ENCODE measurements at regions not wholly inside any gene's neighbourhood (a gene's known extent, or its start where the extent isn't known, plus 50 kb on each side); places are given as distances from the start of the nearest gene placed in this dataset.

DNA sequence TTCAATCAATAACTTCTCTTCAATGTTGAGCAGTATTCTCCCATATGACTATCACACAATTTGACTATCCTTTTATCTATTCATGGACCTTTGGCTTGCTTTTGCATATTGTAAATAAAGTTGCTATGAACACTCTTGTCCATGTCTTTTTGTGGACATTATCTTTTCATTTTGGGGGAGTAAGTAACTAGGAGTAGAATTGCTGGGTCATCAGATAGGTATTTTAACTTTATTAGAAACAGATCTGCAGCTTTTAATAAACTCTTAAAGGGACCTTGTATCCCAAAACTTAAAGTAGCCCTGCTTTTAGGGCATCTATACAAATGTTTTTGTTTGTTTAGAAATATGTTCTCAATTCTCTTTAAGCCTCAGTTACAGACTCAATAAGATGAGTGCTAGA, 614.2 kb upstream of the CITED2 start:
- TF ChIP-seq, protein P1, sequence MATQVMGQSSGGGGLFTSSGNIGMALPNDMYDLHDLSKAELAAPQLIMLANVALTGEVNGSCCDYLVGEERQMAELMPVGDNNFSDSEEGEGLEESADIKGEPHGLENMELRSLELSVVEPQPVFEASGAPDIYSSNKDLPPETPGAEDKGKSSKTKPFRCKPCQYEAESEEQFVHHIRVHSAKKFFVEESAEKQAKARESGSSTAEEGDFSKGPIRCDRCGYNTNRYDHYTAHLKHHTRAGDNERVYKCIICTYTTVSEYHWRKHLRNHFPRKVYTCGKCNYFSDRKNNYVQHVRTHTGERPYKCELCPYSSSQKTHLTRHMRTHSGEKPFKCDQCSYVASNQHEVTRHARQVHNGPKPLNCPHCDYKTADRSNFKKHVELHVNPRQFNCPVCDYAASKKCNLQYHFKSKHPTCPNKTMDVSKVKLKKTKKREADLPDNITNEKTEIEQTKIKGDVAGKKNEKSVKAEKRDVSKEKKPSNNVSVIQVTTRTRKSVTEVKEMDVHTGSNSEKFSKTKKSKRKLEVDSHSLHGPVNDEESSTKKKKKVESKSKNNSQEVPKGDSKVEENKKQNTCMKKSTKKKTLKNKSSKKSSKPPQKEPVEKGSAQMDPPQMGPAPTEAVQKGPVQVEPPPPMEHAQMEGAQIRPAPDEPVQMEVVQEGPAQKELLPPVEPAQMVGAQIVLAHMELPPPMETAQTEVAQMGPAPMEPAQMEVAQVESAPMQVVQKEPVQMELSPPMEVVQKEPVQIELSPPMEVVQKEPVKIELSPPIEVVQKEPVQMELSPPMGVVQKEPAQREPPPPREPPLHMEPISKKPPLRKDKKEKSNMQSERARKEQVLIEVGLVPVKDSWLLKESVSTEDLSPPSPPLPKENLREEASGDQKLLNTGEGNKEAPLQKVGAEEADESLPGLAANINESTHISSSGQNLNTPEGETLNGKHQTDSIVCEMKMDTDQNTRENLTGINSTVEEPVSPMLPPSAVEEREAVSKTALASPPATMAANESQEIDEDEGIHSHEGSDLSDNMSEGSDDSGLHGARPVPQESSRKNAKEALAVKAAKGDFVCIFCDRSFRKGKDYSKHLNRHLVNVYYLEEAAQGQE (IDR thresholded peaks at IDR 0.05; ENCODE audit: borderline replicate concordance), result no peak
- TF ChIP-seq, protein P2, sequence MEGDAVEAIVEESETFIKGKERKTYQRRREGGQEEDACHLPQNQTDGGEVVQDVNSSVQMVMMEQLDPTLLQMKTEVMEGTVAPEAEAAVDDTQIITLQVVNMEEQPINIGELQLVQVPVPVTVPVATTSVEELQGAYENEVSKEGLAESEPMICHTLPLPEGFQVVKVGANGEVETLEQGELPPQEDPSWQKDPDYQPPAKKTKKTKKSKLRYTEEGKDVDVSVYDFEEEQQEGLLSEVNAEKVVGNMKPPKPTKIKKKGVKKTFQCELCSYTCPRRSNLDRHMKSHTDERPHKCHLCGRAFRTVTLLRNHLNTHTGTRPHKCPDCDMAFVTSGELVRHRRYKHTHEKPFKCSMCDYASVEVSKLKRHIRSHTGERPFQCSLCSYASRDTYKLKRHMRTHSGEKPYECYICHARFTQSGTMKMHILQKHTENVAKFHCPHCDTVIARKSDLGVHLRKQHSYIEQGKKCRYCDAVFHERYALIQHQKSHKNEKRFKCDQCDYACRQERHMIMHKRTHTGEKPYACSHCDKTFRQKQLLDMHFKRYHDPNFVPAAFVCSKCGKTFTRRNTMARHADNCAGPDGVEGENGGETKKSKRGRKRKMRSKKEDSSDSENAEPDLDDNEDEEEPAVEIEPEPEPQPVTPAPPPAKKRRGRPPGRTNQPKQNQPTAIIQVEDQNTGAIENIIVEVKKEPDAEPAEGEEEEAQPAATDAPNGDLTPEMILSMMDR (IDR thresholded peaks at IDR 0.05; ENCODE audit: poor library complexity, severe bottlenecking), result no peak
- no peak for TF ChIP-seq EP300 (conservative IDR thresholded peaks at IDR 0.05; ENCODE audit: poor library complexity, severe bottlenecking)
- no peak for TF ChIP-seq RAD21 (conservative IDR thresholded peaks at IDR 0.05)
- TF ChIP-seq MXI1 (conservative IDR thresholded peaks at IDR 0.05; ENCODE audit: poor library complexity, severe bottlenecking), result no peak
- no peak for TF ChIP-seq TAF1 (IDR thresholded peaks at IDR 0.05; ENCODE audit: low read depth)
- TF ChIP-seq SMC3 (conservative IDR thresholded peaks at IDR 0.05; ENCODE audit: poor library complexity), result no peak
- no peak for TF ChIP-seq EZH2 (IDR thresholded peaks at IDR 0.05; ENCODE audit: borderline replicate concordance, insufficient read depth, low read length, poor library complexity, severe bottlenecking)
- no peak for TF ChIP-seq POLR2AphosphoS5 (IDR thresholded peaks at IDR 0.05)
- Histone ChIP-seq H2AFZ (ENCODE audit: low read depth, low read length) (no peak overlapping the region), H3K9me2 (ENCODE audit: insufficient read depth, low read length) (no peaks in the 10 kb centered on the region), H3K27me3 (ENCODE audit: insufficient read depth, low read depth, low read length) (no peaks in the 10 kb centered on the region), H3K9ac (ENCODE audit: low read length) (no peak overlapping the region), H3F3A (ENCODE audit: insufficient read depth, low read length, poor library complexity, severe bottlenecking) (no peaks in the 10 kb centered on the region), H3K79me2 (replicated peaks; ENCODE audit: insufficient read depth, low read length) (no peaks in the 10 kb centered on the region), H3K27ac (ENCODE audit: low read length) (no peak overlapping the region), H3K4me2 (ENCODE audit: low read length) (no peak overlapping the region), H4K20me1 (ENCODE audit: insufficient read depth) (no peaks in the 10 kb centered on the region), H3K36me3 (ENCODE audit: insufficient read depth, low read length) (no peaks in the 10 kb centered on the region), H3K4me3 (ENCODE audit: low read length) (no peak overlapping the region), H3K9me3 (ENCODE audit: low read length) (no peaks in the 10 kb centered on the region)

DNA sequence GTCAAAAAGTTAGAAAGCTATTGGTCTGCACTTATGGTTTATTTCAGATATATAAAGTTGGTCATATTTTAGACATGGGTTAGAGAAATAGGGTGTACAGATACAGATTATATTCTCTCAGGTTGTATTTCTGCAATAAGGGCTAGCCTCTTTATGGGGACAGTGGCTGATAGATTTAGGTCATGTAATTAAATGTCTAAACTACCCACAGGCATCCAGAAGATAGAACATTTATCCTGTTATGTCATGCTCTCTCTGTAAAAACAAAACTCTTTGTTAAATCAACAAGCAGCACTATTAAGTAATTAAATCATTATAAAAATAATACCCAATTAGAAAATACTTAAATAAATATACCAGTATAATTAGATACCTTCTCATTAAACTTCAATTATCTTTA, 612.6 kb upstream of the CITED2 start:
- H2AFZ ChIP-seq (ENCODE audit: low read depth, low read length), result no peak overlapping the region
- no peak for TF ChIP-seq POLR2AphosphoS5 (IDR thresholded peaks at IDR 0.05)
- no peak for TF ChIP-seq EZH2 (IDR thresholded peaks at IDR 0.05; ENCODE audit: borderline replicate concordance, insufficient read depth, low read length, poor library complexity, severe bottlenecking)
- no peak for TF ChIP-seq RAD21 (conservative IDR thresholded peaks at IDR 0.05)
- TF ChIP-seq MXI1 (conservative IDR thresholded peaks at IDR 0.05; ENCODE audit: poor library complexity, severe bottlenecking), result no peak
- no peak for TF ChIP-seq TAF1 (IDR thresholded peaks at IDR 0.05; ENCODE audit: low read depth)
- TF ChIP-seq SMC3 (conservative IDR thresholded peaks at IDR 0.05; ENCODE audit: poor library complexity), result no peak
- no peak for TF ChIP-seq EP300 (conservative IDR thresholded peaks at IDR 0.05; ENCODE audit: poor library complexity, severe bottlenecking)
- TF ChIP-seq, protein P2 (IDR thresholded peaks at IDR 0.05; ENCODE audit: poor library complexity, severe bottlenecking), result no peak
- TF ChIP-seq, protein P1 (IDR thresholded peaks at IDR 0.05; ENCODE audit: borderline replicate concordance), result no peak
- no peaks in the 10 kb centered on the region for H3K27me3 ChIP-seq (ENCODE audit: insufficient read depth, low read depth, low read length)
- no peaks in the 10 kb centered on the region for H3F3A ChIP-seq (ENCODE audit: insufficient read depth, low read length, poor library complexity, severe bottlenecking)
- no peaks in the 10 kb centered on the region for H3K9me2 ChIP-seq (ENCODE audit: insufficient read depth, low read length)
- H3K27ac ChIP-seq (ENCODE audit: low read length), result no peak overlapping the region
- no peak overlapping the region for H3K4me3 ChIP-seq (ENCODE audit: low read length)
- H3K4me2 ChIP-seq (ENCODE audit: low read length), result no peak overlapping the region
- H3K36me3 ChIP-seq (ENCODE audit: insufficient read depth, low read length), result no peaks in the 10 kb centered on the region
- H3K9me3 ChIP-seq (ENCODE audit: low read length), result no peaks in the 10 kb centered on the region
- no peak overlapping the region for H3K9ac ChIP-seq (ENCODE audit: low read length)
- H4K20me1 ChIP-seq (ENCODE audit: insufficient read depth), result no peaks in the 10 kb centered on the region
- H3K79me2 ChIP-seq (replicated peaks; ENCODE audit: insufficient read depth, low read length), result no peaks in the 10 kb centered on the region

Data from neural cell (in vitro differentiated cells).